Right lobe of liver (tissue), 6 donors: ENCODE measurements at regions not wholly inside any gene's neighbourhood (a gene's known extent, or its start where the extent isn't known, plus 50 kb on each side); places are given as distances from the start of the nearest gene placed in this dataset.

Experiments
- ATAC-seq, 4 donors: fragments of 200-7000 bp; cut with Tn5 transposase; one replicate each; pipeline ENCODE4 v1.9.1; 2020; ENCODE audit warnings: mild to moderate bottlenecking in 4 of 4, moderate library complexity in 4 of 4
- DNase-seq, 3 donors: peaks; one replicate each; pipeline ENCODE4 v3.0.0-alpha.2; 2020
- H3K27ac ChIP-seq, 3 donors: fragments of 200-600 bp; one replicate each; pipeline ENCODE4 v1.8.0; 2022
- H3K27me3 ChIP-seq, 2 donors: fragments of 200-600 bp; one replicate each; pipeline ENCODE4 v1.8.0; 2022
- H3K36me3 ChIP-seq, 4 donors: fragments of 200-600 bp; sonication (generic) in 1 of 4; one replicate each; pipeline versions ENCODE4 v1.5.1 to v1.8.0; 2017 to 2022; ENCODE audit warnings: control low read depth in 1 of 4
- H3K4me1 ChIP-seq, 4 donors: fragments of 200-600 bp; sonication (generic) in 1 of 4; one replicate each; pipeline versions ENCODE4 v1.5.1 to v1.8.0; 2017 to 2022; ENCODE audit warnings: control low read depth in 1 of 4
- H3K4me3 ChIP-seq, 3 donors: fragments of 200-600 bp; one replicate each; pipeline ENCODE4 v1.8.0; 2022
- H3K9me3 ChIP-seq, 4 donors: fragments of 200-600 bp; sonication (generic) in 1 of 4; one replicate each; pipeline versions ENCODE4 v1.5.1 to v1.8.0; 2017 to 2022; ENCODE audit warnings: control low read depth in 1 of 4
- CTCF ChIP-seq, 4 donors: fragments of 200-600 bp in 3 of 4; fragments of 450-650 bp in 1 of 4; IDR thresholded peaks; one replicate each; pipeline versions ENCODE4 v1.5.1 to v1.8.0; 2016 to 2022; ENCODE audit warnings: antibody characterized with exemption in 4 of 4, mild to moderate bottlenecking in 2 of 4
- POLR2A ChIP-seq: fragments of 450-650 bp; IDR thresholded peaks from one replicate; pipeline ENCODE4 v1.6.1; 2017; ENCODE audit warnings: antibody characterized with exemption, mild to moderate bottlenecking
- WGBS: methylation state at CpG from one replicate; pipeline ENCODE4 v1.1.6; 2018; ENCODE audit warnings: low coverage, low lambda C conversion rate; ENCODE audit not compliant: insufficient coverage; ENCODE audit errors: missing lambda C conversion rate; 5-methylcytosine and 5-hydroxymethylcytosine counted together
- intact Hi-C, 2 donors: fragments of 100-400 bp; cut with DNase I; formaldehyde crosslinking; loops; one replicate each; pipeline versions ENCODE4 v1.11.2 to v1.14.1; 2022
- donor health status: DM: no; HTN: yes; CAD: no.
- donor health status: DM: no; HTN: no; CAD: no.
- donor health status: DM: no; HTN: no; CAD: no.
- donor health status: DM: no; HTN: yes; CAD: no.
- donor health status: DM: no; HTN: yes; CAD: no.

- Histone ChIP-seq H3K27ac (no peak overlapping the region), H3K4me3 (no peak overlapping the region), H3K9me3 (no peaks in the 10 kb centered on the region), H3K36me3 (no peaks in the 10 kb centered on the region), H3K27me3 (no peaks in the 10 kb centered on the region), H3K4me1 (no peaks in the 10 kb centered on the region)
- TF ChIP-seq CTCF (IDR thresholded peaks at IDR 0.05) (no peak), POLR2A (no peak)
- WGBS, result 83% methylated on average over 1 of the region's 1 CpG
- ATAC-seq (no peak), DNase-seq (no peak)
- intact Hi-C loops, result no loop called here
Observed at GRCh38 chr13:80633251-80633650, 292.3 kb upstream of the SPRY2 start.

- WGBS, result 68% methylated on average over 3 of the region's 3 CpGs
- ATAC-seq, result peak in 3 of 4 donors; percentile 28 to 34 (median 29)
- Histone ChIP-seq H3K36me3 (no peaks in the 10 kb centered on the region), H3K4me3 (no peak overlapping the region), H3K9me3 (no peaks in the 10 kb centered on the region), H3K27me3 (no peaks in the 10 kb centered on the region), H3K27ac (no peak overlapping the region), H3K4me1 (no peaks in the 10 kb centered on the region)
- no peak for DNase-seq
- no peak for TF ChIP-seq CTCF (IDR thresholded peaks at IDR 0.05)
- TF ChIP-seq POLR2A, result no peak
- intact Hi-C loops, result no loop called here
Observed at GRCh38 chr13:80630685-80631121, 289.8 kb upstream of the SPRY2 start.

GRCh38 chr13:80618781-80619180 is 277.9 kb upstream of the SPRY2 start:
- H3K4me1 ChIP-seq, result no peaks in the 10 kb centered on the region
- H3K4me3 ChIP-seq, result no peak overlapping the region
- H3K27ac ChIP-seq, result no peak overlapping the region
- ATAC-seq, result no peak
- H3K9me3 ChIP-seq, result no peaks in the 10 kb centered on the region
- WGBS, result 85% methylated on average over 1 of the region's 1 CpG
- H3K36me3 ChIP-seq, result no peaks in the 10 kb centered on the region
- H3K27me3 ChIP-seq, result no peaks in the 10 kb centered on the region
- DNase-seq, result no peak
- TF ChIP-seq CTCF (IDR thresholded peaks at IDR 0.05) (no peak), POLR2A (no peak)
- intact Hi-C loops, result no loop called here

GRCh38 chr13:80612804-80613203 is 271.9 kb upstream of the SPRY2 start:
- Histone ChIP-seq H3K36me3 (no peaks in the 10 kb centered on the region), H3K9me3 (no peaks in the 10 kb centered on the region), H3K27ac (no peak overlapping the region), H3K4me1 (no peaks in the 10 kb centered on the region), H3K4me3 (no peak overlapping the region), H3K27me3 (no peaks in the 10 kb centered on the region)
- 56% methylated on average over 5 of the region's 6 CpGs for WGBS
- ATAC-seq, result no peak
- no peak for TF ChIP-seq POLR2A
- no peak for TF ChIP-seq CTCF (IDR thresholded peaks at IDR 0.05)
- DNase-seq, result no peak
- intact Hi-C loops, result no loop called here

GRCh38 chr13:80611310-80611709 is 270.4 kb upstream of the SPRY2 start:
- no peak overlapping the region for H3K4me3 ChIP-seq
- WGBS, result 78% methylated on average over 1 of the region's 1 CpG
- no peak for TF ChIP-seq CTCF (IDR thresholded peaks at IDR 0.05)
- no peak for TF ChIP-seq POLR2A
- no peaks in the 10 kb centered on the region for H3K27me3 ChIP-seq
- no peak for DNase-seq
- no peak for ATAC-seq
- H3K9me3 ChIP-seq, result no peaks in the 10 kb centered on the region
- H3K4me1 ChIP-seq, result no peaks in the 10 kb centered on the region
- intact Hi-C loops, result no loop called here
- H3K36me3 ChIP-seq, result no peaks in the 10 kb centered on the region
- no peak overlapping the region for H3K27ac ChIP-seq
